IPS-18c (cell line): ENCODE measurements at regions not wholly inside any gene's neighbourhood (a gene's known extent, or its start where the extent isn't known, plus 50 kb on each side); places are given as distances from the start of the nearest gene placed in this dataset.
A peak's percentile ranks its signal among the peaks of the same experiment; 100 is the strongest.
"Not testable (repeated sequence)": the region's sequence is repeated elsewhere in the genome, so short reads cannot be mapped to it uniquely, and the experiment has no call there.

Experiments used
- H3K4me3 ChIP-seq: 2 replicates; pipeline ENCODE4 v1.7.0; 2013; ENCODE audit warnings: low read depth, mild to moderate bottlenecking, low read length, moderate library complexity; ENCODE audit not compliant: insufficient read depth
- H3K9me3 ChIP-seq: one replicate; pipeline ENCODE4 v1.6.1; 2013; ENCODE audit warnings: mild to moderate bottlenecking, low read length, moderate library complexity; ENCODE audit not compliant: control insufficient read depth, insufficient read depth

GRCh38 chr14:25820368-25820767 is 770.4 kb upstream of the STXBP6 start:
- no peaks in the 10 kb centered on the region for H3K9me3 ChIP-seq
- H3K4me3 ChIP-seq: no peak overlapping the region

DNA sequence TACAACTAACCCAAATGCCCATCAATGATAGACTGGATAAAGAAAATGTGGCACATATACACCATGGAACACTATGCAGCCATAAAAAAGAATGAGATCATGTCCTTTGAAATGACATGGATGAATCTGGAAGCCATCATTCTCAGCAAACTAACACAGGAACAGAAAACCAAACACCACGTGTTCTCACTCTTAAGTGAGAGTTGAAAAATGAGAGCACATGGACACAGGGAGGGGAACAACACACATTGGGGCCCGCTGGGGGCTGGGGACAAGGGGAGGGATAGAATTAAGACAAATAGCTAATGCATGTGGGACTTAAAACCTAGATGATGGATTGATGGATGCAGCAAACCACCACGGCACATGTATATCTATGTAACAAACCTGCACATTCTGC is 764.7 kb upstream of the STXBP6 start:
- H3K4me3 ChIP-seq, H3K9me3 ChIP-seq: not testable (repeated sequence)

- Histone ChIP-seq H3K9me3 (no peaks in the 10 kb centered on the region), H3K4me3 (no peak overlapping the region)
Measured at GRCh38 chr14:25803386-25804018, 753.6 kb upstream of the STXBP6 start.

GRCh38 chr14:25800841-25801240 is 750.9 kb upstream of the STXBP6 start:
- no peak overlapping the region for H3K4me3 ChIP-seq
- H3K9me3 ChIP-seq: no peaks in the 10 kb centered on the region

- Histone ChIP-seq H3K9me3 (no peaks in the 10 kb centered on the region), H3K4me3 (no peak overlapping the region)
Measured at GRCh38 chr14:25788252-25788651, 738.3 kb upstream of the STXBP6 start.

DNA sequence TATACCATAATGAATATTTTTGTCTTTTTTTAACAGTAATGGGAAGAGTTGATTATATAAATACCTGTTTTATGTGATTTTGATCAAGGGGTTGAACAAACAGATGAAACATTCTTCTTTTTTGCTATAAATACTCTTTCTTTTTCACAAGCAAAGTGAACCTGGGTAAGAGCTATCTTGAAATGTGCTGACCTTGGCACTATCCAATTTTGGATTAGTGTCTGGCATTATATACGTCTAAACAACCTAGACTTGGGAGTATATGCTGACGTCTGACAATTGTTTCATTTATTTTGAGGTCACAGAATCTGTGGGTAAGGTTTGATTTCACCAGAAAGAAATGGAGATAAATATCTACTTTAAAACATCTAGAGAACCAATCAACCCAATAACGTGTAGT is 716.0 kb upstream of the STXBP6 start:
- no peaks in the 10 kb centered on the region for H3K9me3 ChIP-seq
- no peak overlapping the region for H3K4me3 ChIP-seq

DNA sequence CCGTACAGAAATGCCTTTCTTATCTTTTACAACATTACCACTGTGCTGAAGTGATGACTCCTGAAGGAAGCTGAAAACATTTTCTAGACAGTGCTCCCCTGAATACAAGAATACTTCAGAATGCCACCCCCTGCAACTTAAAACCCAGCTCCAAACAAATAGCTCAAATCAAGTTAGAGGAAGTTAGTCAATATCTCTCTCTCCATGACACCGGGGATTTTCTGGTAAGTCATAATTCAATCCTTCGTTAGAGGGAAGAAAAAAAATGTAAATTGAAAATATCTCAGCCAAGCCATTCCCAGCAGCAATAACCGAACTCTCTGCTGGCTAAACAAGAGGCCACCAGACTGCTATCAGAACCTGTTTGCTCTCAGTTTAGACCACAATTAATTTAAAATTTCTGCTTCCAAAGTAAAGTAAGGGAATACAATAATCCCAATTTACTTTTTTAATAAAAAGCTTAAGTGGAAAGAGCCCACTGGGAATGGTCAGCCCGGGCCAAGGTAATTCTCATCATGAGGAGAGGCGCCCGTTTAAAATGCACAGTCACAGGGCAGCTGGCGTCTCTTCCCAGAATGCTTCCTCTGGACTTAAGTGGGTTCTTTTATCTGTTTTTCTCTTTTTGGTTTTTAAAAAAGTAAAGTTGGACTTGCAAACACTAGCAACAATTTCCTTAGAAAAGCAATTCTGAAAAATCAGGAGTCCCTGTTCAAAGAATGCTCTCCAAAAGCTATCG is 710.1 kb upstream of the STXBP6 start:
- H3K9me3 ChIP-seq: no peaks in the 10 kb centered on the region

GRCh38 chr14:25759256-25759655 is 709.3 kb upstream of the STXBP6 start:
- no peaks in the 10 kb centered on the region for H3K9me3 ChIP-seq

More for the DNA sequence above, 710.1 kb upstream of the STXBP6 start:
- no peak overlapping the region for H3K4me3 ChIP-seq

DNA sequence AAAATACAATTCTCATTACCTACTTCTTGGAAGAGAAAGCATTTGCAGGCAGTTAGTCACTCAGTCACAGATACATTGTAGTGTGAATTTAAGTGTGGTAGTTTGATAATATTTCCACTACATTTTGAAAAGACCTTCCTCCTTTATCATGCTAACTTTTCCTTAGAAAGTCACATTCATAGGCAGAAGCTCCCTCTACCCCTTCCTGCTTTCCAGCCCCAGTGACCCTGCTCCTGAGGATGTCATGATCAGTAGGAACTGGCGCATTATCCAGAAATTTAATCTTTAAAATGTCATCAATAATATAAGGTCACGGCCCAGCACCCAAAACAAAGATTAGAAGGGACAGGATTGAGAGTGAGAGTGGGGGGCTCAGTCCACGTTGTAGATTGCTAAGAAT is 707.4 kb upstream of the STXBP6 start:
- no peaks in the 10 kb centered on the region for H3K9me3 ChIP-seq
- 0 out of 2 replicates have a peak overlapping the region, but pooled peaks have one; percentile 2 for H3K4me3 ChIP-seq

More at GRCh38 chr14:25759256-25759655, 709.3 kb upstream of the STXBP6 start:
- H3K4me3 ChIP-seq: no peak overlapping the region

- Histone ChIP-seq H3K9me3 (no peaks in the 10 kb centered on the region), H3K4me3 (no peak overlapping the region)
Measured at GRCh38 chr14:25756876-25757275, 706.9 kb upstream of the STXBP6 start.

- no peaks in the 10 kb centered on the region for H3K9me3 ChIP-seq
- no peak overlapping the region for H3K4me3 ChIP-seq
Measured at GRCh38 chr14:25753130-25753529, 703.2 kb upstream of the STXBP6 start.

DNA sequence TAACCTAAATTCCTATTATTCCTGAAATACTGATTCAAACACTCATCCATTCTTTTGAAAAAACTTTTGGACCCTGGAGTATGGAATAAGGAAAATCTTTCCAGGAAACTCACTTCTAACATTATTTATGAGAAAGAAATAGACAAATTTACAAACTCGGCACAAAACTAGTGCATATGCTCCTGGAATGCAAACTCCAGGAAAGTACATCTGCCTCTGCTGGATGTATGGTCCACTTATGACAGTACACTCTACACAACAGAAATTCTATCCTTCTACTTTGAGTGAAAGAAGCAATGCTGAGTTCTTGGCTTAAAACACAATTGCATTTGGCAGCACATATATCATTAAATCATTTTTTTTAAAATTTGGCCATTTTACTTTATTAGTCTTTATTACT is 700.5 kb upstream of the STXBP6 start:
- Histone ChIP-seq H3K4me3 (no peak overlapping the region), H3K9me3 (no peaks in the 10 kb centered on the region)
